Activated CD4-positive, alpha-beta T cell treated with anti-CD3 and anti-CD28 coated beads, Interleukin-2, amount 50 U/mL, for 24 hours (primary cell): ENCODE measurements at regions not wholly inside any gene's neighbourhood (a gene's known extent, or its start where the extent isn't known, plus 50 kb on each side); places are given as distances from the start of the nearest gene placed in this dataset.

Experiments
- DNase-seq, 2 donors: peaks; one replicate each; pipeline ENCODE4 v3.0.0-alpha.2; 2020; ENCODE audit warnings: low read depth in 1 of 2, low spot score in 1 of 2

DNA sequence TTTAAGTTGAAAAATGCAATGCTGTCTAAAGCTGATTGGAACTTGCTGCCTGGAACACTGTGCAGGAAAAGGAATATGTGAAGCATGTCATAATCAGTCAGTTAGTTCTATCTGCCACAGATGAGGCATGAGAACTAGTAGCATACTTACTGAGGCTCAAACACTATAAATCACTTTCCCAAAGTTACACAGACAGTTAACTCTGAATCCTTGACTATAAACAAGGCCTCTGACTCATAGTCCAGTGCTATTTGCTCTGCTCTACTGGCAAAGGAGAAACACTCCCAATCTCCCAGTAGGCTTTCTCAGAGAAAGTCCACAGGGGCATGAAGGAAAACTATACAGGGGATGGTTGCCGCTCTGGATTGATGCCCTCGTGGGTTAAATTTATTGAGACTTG is 2078.4 kb upstream of the TENM3 start:
- DNase-seq: no peak

DNA sequence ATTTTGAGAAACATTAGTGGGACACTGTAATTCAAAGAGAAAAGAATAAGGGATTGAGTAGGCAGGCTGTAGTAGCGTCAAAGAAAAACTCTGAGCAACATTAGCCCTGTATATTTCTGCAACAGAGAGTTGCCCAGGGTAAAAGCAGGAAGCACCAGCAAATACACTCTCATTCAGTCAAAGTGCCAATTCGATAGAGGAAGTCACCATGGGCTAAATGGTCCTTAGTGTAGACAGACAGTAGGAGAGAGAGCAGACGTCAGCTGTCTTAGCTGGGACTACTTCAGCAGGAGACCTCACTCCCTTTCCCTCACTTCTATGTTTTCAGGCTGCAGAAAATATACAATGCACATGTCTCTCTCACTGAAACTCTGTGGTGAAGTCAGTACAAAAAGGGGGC is 2073.8 kb upstream of the TENM3 start:
- DNase-seq: no peak

DNA sequence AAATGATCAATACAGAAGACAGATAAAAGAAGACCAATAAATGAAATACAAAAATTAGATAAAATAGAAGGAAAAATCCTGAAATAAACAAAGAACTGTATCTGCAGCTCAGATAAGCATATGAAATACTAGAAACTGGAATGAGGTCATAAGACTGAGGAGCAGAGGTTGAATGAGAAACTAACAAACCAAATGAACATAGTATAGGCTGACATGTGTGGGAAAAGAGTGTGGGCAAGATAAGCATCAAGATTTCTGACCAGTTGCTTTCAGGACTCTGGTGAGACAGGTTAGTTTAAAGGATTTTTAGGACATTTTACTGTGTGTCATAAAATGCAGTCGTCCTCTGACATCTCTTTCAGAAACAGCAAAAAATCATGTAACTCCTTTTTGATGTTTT is 2073.2 kb upstream of the TENM3 start:
- DNase-seq: no peak

DNA sequence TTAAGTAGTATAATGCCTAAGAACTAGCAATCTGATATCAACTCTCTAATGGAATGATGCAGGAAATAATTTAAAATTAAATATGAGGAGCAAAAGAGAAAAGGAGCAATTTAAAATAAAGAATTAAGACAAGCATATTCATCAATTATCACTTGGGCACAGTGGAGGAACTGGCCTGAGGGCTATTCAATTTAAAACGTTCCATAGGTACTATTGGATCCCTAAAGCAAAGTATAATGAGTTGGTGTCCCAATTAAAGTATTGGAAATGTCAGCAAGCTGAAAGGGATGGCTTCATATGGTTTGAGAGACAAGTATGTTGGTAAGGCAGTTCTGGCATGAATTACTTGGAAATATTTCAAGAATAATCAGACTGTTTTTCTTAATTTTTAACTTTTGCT is 2064.1 kb upstream of the TENM3 start:
- no peak for DNase-seq

DNA sequence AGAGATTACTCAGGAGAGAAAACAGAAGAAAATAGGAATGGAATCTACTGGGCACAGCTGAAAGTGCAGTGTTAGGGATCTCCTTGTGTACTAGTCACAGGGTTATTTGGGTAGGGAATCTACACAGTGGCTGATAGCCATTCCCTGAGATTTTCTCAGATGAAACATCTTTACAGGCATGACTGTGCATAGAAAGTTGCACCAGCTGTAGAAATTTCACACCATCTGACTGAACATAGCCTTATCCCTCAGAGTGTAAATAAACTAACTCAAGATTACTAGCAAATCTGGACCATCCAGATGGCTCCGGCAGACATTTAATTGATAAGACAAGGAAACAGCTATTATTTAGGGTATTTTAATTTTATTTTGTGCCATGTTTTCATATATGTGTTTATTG is 2053.5 kb upstream of the TENM3 start:
- no peak for DNase-seq

DNA sequence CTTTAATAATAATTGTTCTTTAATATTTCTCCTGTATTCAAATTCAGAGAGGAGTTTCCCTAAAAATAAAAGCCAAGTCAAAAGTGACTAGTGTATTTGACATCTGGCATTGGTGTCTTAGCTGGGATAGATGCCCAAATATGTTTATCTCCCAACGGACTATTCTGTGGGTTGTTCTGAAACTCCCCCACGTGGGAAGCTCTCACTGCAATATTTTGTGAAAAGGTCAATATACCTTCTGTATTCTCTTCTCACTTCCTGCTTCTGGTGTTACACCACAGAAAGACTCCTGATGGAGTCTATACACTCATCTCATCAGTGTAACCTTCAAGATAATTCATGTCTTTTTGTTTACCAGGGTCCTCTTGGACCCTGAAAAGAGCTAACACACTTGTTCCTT is 2052.8 kb upstream of the TENM3 start:
- no peak for DNase-seq

DNA sequence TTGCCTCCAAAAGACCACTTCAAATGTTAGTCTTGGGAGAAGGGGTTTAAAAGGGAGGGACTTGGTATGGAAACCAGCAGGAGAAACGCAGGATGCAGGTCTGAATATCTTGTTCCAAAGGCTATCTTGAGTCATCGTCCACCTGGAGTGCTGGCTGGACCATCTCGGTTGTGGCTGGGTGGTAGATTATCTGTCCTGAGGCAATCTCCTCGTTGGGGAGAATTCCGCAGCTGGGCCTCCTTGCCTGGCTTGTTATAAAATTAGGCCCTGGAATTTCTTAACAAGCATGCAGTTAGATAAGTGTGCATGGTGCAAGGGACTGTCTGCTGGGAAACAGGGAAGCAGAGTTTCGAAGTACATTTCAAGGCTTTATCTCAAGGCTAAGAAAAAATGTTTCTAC is 2045.7 kb upstream of the TENM3 start:
- no peak for DNase-seq

DNA sequence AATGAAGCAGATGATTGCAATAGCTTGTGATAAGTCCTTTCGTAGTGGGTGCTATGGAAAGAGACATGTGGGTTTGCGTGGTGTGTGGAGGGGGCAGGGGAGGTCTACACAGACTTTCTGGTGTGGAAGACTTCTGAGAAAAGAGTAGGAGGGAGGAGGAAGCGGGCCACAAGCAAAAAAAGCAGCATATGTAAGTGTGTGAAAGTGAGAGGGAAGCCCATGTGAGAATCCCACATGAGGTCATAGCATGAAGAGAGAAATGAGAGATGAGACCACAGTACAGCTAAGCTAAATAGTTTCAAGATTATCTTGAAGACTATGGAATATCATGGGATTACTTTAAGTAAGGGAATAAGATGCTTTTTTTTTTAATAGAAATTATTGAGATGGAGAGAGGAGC is 2039.9 kb upstream of the TENM3 start:
- DNase-seq: no peak

DNA sequence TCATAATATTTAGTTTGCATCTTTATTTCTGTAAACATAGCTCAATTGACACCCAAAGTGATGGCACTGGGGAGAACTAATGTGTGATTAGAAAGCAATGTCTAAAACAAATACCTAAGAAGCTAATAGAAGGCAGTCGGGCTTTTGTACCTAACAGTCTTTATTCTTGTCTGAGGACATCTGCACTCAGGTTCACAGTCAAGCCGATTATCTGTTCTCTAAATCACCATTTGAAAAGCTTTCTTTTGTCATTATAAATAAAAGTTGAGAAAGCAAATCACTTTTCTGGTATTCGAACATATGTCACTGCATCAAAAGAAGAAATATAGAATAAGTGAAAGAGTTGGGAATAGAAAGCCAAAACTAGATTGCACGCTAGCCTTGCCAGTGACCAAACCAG is 2037.9 kb upstream of the TENM3 start:
- DNase-seq: no peak

DNA sequence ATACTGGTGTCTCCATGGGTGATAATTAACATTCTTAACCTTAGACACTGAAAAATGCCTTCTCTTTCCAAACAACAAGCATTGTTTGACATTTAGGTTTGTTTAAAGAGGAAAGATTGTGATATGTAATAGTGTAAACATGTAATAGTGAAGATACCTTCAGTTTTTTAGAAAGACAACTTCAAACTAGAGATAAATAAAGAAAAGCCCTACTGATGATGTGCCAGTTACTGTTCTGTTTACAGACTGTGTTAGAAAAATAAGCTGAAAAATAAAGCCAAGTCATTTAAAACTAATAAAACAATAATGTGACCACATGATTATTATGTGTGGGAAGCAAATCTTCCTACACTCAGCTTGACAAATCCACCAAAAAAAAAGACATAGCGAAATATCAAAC is 2035.3 kb upstream of the TENM3 start:
- DNase-seq: no peak

DNA sequence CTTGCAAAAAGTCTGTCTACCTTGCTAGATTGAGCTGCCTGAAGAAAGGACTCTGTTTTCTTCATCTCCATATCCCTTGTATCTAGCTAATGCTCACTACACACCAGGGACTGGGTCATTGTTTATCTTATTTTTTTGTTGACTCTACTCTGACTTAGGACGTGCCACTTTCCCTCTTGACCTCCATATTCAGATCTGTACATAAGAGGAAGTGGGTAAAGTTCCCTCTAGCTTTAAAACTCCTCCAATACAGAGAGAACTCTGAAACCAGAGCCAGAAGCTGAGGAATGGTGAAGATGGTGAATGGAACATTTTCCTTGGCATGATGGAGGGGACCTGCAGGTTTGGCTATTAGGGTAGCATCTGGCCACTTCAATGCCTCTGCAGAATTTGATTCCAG is 2026.1 kb upstream of the TENM3 start:
- no peak for DNase-seq

DNA sequence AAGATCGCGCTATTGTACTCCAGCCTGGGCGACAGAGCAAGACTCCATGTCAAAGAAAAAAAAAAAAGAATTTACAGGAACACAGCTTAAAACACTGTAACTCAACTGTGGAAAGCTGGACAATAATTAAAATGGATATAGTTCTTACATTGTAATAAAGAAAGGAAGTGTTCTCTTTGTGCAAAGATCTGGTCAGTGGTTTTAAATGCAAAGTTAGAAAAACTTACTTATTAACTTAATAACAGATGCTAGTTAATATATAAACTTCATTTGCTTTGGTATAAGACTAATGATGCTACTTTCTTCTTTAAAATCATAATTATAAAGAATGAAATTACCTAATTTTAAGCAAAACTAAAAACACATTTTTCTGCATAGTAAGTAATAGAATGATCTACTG is 2024.1 kb upstream of the TENM3 start:
- DNase-seq: no peak

DNA sequence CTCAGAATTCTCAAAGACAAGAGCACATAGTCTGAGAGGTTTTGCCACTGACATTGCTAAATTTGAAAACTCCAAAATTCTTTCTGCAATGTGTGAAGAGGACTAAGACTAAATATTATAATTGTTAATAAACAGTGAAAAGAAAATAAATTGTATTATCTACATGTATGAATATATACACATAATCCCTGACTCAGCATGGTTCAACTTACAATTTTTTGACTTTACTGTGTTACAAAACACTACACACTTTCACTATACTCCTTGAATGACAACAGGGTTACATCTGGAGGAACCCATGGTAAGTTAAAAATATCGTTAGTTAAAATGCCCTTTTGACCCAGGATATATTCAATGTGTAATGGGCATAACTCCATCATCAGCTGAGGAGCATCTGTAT is 2017.2 kb upstream of the TENM3 start:
- DNase-seq: no peak

DNA sequence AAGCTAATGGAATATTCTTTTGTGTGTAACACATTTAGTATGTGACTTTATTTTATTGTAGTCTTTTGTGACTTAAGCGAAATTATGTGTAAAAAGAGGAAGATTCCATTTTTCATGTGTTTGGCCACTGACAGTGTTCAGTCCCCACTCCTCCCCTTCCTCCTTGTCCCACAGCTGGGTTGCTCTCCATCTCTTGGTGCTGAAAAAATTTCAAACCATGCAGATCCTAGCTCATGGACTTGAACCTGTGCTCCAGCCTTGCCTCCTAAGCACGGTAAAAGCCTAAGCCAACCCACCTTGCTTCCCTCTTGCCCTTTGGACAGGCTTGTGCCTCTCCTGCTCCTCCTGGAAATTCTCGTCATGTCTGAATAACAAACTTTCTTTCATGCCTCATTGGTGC is 2008.5 kb upstream of the TENM3 start:
- no peak for DNase-seq

DNA sequence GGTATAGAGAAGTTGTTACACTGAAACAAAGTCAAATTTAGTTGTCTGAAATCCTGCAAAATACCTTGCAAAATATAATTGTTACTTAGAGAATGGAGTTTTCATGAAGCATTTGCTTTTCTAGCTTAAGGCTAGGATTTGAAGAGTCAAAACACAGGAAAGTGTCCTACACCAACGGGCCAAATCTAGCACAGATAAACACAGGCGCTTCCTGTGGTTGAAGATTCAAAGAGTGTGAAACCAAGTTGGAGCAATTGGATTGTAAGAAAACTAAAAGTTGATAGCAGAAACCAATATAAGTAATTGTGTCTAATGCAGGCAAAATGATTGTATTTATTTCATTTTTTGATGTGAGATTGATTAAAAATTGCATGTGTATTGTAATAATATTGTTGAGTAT is 2002.5 kb upstream of the TENM3 start:
- DNase-seq: no peak

DNA sequence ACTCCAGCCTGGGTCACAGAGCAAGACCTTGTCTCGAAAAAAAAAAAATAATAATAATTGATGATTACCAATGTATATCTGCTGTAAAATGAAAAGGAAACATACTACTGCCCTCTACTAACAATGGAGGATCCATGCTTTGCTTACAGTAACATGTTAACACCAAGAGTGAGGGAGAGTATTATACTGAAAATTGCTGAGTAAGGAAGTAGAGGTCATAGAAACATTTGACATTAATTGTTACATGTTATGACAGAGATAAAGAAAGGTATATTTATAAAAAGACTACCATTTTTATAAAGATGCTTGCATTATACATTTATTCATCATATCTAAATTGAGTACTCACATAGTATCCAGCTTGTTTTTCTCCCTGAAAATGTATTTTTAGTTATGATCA is 1989.8 kb upstream of the TENM3 start:
- DNase-seq: no peak

DNA sequence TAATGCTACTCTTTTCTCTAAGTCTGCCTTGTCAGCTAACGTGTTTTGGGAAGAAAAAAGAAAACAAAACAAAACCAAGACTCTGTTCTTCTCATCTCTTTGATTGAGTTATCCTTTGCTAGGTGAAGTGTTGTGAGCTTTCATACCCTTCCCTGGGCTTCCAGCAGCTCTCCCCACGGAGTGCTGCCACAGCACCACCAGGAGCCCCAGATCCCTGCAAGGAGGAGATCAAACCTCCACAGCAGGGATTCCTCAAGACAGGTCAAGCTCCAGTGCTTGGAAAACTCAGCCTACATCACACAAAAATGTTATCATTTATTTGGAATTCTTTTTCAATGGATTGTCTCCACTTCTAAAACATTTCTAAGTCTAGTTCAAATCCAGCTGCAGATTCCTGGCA is 1981.9 kb upstream of the TENM3 start:
- no peak for DNase-seq

DNA sequence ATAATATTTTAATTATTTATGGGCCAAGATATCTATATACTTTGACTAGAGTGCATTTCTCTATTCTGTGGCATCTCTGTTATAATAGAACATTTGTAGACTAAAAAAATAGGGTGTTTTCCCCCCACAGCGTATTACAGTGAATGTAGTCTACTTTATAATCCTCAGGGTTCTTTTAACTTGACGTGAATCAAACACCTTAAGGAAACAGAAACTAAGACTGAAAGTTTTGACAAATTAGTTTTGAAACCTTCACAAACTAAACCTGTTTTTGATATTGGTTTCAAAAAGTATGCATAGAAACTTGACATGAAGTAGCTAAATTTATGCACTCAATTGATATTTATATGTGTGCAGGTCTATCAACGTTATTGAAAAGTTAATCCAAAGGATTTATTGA is 1963.1 kb upstream of the TENM3 start:
- no peak for DNase-seq

DNA sequence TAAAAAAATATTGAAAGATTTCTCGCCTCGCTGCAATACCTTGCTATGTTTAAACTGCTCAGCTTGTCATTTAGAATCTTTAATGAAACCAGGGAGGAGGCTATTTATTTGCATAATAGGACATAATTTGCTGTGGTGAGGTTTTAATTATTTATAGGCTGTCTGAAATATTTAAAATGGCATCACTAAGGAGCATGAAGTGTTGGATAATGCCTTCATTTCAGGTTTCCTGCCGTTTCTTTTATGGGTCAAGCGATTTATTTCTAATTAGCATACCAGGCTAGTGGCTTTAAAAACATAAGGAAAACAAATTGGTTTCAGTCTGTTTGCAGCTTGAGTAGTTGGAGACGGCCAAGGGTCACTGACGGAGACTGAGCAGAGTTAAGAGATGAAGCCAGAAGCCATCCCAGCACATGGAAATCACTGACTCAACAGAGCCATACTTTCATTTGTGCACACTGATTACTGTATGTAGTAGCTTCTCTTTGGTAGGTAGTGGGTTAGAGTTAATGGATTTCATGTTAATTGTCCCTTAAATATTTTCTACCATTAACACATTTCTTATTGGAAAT is 1962.4 kb upstream of the TENM3 start:
- DNase-seq: no peak

DNA sequence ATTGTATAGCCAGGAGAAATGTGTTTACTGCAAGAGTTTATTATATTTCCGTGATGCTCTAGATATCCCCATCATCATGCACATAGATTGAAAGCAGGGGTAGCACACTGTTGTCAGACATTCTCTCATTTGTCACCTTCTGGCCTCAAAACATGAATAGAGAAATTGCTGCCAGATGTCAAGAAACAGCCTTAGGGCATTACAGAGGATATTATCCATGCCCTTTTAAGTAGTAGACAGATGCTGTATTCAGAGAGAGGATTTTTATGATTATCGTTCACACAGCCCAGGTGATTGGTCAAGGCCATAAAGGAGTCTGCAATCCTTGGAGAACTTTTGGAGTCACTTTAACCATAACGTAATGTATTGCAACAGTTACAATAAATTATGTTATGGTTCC is 1961.5 kb upstream of the TENM3 start:
- DNase-seq: no peak

DNA sequence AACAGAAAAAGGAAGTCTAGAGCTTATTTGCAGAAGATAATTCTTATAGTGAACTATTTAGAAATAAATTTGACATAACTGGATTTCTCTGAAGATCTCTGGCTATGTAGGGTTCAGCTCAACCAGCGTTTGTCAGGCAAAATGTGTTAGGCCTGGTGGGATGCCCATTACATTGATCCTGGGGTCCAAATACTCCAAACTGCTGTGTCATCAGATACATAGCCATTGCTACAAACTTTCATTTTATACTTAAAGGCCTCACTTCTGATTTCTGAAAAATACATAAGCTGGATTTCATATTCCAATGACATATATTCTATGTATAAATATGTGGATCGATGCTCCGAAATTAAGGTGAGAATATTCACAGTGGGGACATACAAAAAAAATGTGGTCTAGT is 1958.9 kb upstream of the TENM3 start:
- DNase-seq: no peak

DNA sequence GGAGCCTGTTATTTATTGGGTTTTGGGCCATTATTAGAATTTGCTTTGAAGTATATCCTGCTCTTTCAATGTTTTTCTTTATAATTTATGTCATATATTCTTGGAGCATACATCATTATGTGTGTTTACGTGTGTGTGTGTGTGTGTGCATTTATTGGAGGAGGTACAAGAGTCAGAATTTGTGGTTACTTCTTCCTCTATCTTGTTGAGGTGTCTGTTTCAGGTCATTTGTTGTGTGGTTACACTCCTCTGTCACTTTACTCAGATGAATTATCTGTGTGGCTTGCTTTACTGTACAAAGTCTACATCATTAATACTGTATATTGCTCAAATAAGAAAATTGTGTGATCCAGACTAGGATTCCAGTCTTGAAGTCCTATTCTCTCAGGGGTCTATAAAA is 1957.4 kb upstream of the TENM3 start:
- no peak for DNase-seq

DNA sequence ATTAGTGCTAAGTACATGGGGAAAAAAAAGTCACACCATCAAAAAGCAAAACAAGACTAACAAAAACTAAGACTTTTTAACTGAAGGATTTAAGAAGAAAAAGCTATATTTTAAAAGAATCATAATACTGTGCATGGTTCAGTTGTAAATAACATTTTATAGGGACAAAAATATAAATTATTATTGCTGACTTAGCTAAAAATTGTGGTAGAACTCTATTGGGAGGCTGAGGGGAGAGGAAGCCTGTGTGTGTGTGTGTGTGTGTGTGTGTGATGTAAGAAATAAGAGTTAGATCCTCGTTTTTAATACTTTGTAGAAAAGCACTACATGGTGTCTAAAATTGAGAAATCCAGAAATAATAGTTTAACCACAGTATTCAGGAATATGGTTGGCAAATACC is 1950.9 kb upstream of the TENM3 start:
- no peak for DNase-seq

DNA sequence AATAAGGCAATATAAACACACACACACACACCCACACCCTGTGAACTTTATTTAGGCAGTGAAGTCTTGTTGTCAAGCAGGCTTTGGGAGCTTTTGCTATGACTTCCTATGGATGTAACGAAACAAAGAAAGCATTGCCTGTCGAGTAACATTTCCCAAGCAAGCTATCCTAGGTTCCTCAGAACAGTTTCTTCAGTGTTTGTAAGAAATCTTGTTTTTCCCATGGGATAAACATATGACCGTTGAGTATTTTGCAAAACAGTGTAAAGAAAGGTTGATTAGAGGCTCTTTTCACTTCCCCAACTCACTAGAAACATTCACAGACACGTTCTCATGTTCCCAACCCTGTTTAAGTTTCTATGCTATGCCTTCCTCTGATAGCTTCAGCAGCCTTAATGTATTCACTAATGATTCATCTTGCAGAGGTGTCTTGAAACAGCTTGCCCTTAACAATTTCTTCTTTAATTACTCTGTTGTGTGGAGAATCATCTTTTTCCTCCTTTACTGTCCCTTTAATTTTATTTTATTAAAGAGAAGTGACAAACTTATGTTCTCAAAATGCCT is 1947.1 kb upstream of the TENM3 start:
- no peak for DNase-seq
